A549 (cell line): ENCODE measurements at regions not wholly inside any gene's neighbourhood (a gene's known extent, or its start where the extent isn't known, plus 50 kb on each side); places are given as distances from the start of the nearest gene placed in this dataset.

Source experiments
- HOXA7 ChIP-seq: fragments of 250-450 bp; sonication (Bioruptor Pico); IDR thresholded peaks from 2 replicates; pipeline ENCODE4 v1.5.0; 2020; ENCODE audit warnings: mild to moderate bottlenecking, moderate library complexity
- MYC ChIP-seq: IDR thresholded peaks from 2 replicates; pipeline ENCODE4 v1.6.1; 2012; ENCODE audit warnings: mild to moderate bottlenecking, inconsistent platforms, low read length, improper control_type of control experiment, borderline replicate concordance
- TF ChIP-seq, protein P1 (sequence below): fragments of >200 bp; sonication (Bioruptor Twin); formaldehyde crosslinking; IDR thresholded peaks from 3 replicates; pipeline ENCODE4 v1.5.1; 2016

DNA sequence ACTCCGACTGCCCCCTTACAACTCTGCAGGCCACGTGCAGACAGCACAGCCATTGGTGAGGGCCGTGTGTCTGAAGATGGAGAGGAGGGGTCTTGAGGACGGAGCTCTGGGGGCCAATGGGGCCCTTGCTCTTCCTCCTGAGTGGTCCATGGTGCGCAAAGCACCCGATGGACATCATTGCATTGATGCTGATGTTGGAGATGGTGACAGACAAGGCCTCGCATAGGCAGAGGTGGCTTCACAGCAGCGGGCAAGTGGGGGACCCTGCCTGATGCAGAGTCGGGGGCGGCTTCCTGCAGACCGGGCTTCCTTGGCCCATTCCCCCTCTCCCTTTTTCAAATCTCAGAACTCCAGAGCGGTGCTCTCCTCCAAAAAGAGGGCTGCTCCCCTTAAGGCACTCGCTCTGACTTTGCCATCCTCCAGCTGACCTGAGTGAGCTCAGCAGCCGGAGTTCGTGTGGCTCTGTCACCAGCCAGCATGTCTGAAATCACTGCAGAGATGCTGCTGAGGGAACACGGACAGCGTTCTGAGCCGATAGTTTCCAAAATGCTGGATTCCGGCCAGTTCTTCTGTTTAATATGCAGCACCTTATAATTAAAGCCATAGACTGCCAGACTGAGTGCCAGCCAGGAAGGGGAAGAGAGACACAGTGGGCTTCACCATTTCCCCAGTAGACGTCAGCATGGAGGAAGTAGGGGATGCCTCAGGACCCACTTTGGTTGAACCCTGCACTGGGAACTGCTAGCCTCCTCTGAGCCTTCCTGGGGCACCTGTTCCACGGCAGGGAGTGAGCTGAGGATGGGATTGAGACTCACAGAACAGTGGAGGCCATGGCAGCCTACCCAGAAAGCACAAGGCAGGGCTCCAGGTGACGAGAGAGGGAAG is 278.2 kb downstream of the BRD1 start:
- TF ChIP-seq MYC (no peak), HOXA7 (CRISPR knock-in tag) (no peak)
- TF ChIP-seq, protein P1, sequence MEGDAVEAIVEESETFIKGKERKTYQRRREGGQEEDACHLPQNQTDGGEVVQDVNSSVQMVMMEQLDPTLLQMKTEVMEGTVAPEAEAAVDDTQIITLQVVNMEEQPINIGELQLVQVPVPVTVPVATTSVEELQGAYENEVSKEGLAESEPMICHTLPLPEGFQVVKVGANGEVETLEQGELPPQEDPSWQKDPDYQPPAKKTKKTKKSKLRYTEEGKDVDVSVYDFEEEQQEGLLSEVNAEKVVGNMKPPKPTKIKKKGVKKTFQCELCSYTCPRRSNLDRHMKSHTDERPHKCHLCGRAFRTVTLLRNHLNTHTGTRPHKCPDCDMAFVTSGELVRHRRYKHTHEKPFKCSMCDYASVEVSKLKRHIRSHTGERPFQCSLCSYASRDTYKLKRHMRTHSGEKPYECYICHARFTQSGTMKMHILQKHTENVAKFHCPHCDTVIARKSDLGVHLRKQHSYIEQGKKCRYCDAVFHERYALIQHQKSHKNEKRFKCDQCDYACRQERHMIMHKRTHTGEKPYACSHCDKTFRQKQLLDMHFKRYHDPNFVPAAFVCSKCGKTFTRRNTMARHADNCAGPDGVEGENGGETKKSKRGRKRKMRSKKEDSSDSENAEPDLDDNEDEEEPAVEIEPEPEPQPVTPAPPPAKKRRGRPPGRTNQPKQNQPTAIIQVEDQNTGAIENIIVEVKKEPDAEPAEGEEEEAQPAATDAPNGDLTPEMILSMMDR: no peak
